DOHH2 (cell line): ENCODE measurements at regions not wholly inside any gene's neighbourhood (a gene's known extent, or its start where the extent isn't known, plus 50 kb on each side); places are given as distances from the start of the nearest gene placed in this dataset.

Experiments
- CTCF ChIP-seq: fragments of 200-600 bp; sonication (generic); IDR thresholded peaks from one replicate; pipeline ENCODE4 v1.5.1; 2014; ENCODE audit warnings: antibody characterized with exemption, mild to moderate bottlenecking, low read depth, low read length; ENCODE audit not compliant: poor library complexity, severe bottlenecking
- EZH2phosphoT487 ChIP-seq: fragments of 200-600 bp; sonication (generic); IDR thresholded peaks from 2 replicates; pipeline ENCODE4 v1.6.1; 2017; ENCODE audit warnings: borderline replicate concordance, mild to moderate bottlenecking, antibody characterized with exemption, low read length, moderate library complexity, mixed read lengths

- TF ChIP-seq CTCF (no peak), EZH2phosphoT487 (no peak)
These were observed 349.4 kb downstream of the RFC3 start for GRCh38 chr13:34167347-34167746.
